ENCODE measurements at regions not wholly inside any gene's neighbourhood (a gene's known extent, or its start where the extent isn't known, plus 50 kb on each side); places are given as distances from the start of the nearest gene placed in this dataset.
A peak's percentile ranks its signal among the peaks of the same experiment; 100 is the strongest.
"Not testable (repeated sequence)": the region's sequence is repeated elsewhere in the genome, so short reads cannot be mapped to it uniquely, and the experiment has no call there.

- DNase-seq (ENCODE audit: low read depth in 2 of 2), result no peak
These were observed 318.9 kb upstream of the DPPA4 start for GRCh38 chr3:109656225-109656624.

DNA sequence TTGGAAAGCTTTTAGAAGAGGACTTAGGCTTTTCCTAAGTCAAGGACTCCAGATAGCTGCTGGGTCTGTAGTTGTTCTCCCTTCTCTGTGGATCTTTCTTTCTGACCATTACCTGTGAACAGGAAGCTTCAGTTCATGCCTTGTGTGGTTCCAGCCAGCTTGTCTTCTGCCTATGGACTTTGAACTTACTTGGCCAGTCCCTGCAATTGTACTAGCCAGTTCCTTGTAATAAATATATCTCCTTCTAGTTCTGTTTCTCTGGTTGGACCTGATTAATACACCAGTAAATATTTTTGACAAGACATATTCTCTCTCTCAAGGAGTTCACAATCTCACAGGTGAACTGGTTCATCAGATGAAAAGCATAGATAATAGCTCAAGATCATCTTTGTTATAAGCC, 341.3 kb upstream of the DPPA4 start:
- DNase-seq (ENCODE audit: low read depth in 2 of 2), result no peak

GRCh38 chr3:109679664-109680063, 342.3 kb upstream of the DPPA4 start:
- no peak for DNase-seq (ENCODE audit: low read depth in 2 of 2)

GRCh38 chr3:109683746-109684145, 346.4 kb upstream of the DPPA4 start:
- DNase-seq (ENCODE audit: low read depth in 2 of 2), result no peak

- DNase-seq (ENCODE audit: low read depth in 2 of 2), result no peak
These were observed 348.0 kb upstream of the DPPA4 start for GRCh38 chr3:109685084-109686079.

DNA sequence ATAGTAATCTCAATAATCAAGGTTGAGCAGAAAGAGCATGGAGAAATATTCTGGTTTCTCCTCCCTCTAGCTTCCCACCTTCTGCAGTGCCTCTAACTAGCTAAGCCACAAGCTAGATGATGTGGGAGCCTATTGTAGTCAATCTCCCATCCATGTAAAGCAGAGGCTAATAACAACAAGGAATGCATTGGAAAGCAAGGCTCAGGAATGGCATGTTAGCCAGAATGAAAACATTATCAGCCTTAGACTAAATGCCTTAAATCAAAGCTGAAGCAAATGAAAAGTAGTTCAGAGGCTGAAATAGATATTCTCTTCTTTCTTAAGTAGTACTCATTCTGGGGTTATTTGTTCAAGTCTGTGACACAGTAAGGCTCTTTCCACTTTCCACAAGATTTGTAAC, 350.3 kb upstream of the DPPA4 start:
- no peak for DNase-seq (ENCODE audit: low read depth in 2 of 2)

GRCh38 chr3:109696932-109697331, 359.6 kb upstream of the DPPA4 start:
- DNase-seq (ENCODE audit: low read depth in 2 of 2), result no peak

- DNase-seq (ENCODE audit: low read depth in 2 of 2), result peak in 1 of 2 donors; percentile 12
These were observed 364.9 kb upstream of the DPPA4 start for GRCh38 chr3:109702252-109702651.

GRCh38 chr3:109702976-109703375, 365.6 kb upstream of the DPPA4 start:
- DNase-seq (ENCODE audit: low read depth in 2 of 2), result no peak

DNA sequence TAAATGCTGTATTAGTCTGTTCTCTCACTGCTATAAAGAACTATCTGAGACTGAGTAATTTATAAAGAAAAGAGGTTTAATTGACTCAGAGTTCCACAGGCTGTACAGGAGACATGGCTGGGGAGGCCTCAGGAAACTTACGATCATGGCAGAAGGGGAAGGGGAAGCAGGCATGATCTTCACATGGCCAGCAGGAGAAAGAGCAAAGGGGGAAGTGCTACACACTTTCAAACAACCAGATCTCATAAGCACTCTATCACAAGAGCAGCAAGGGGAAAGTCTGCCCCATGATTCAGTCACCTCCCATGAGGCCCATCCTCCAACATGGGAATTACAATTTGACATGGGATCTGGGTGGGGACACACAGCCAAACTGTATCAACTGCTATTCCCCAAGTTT, 367.8 kb upstream of the DPPA4 start:
- DNase-seq (ENCODE audit: low read depth in 2 of 2), result not testable (repeated sequence)

DNA sequence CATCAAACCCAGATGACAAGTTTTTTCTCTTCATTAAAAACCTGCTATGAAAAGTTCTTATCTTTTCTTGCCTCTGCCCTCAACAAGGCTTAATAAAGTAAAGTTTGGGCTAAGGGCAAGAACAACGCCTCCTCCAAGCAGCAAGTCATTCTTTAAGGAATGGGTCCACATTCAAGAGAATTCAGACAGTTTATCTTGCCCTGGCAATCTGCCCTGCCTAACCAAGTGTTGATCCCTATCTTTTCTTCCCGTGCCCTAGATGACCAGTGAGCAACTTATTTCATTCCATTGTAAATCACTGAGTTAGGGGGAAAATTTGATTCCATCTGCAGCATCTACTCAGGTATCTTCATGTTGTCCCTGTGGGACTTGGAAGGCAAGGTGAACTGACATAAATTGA, 370.3 kb upstream of the DPPA4 start:
- no peak for DNase-seq (ENCODE audit: low read depth in 2 of 2)

GRCh38 chr3:109713288-109713687, 375.9 kb upstream of the DPPA4 start:
- DNase-seq (ENCODE audit: low read depth in 2 of 2), result no peak

DNA sequence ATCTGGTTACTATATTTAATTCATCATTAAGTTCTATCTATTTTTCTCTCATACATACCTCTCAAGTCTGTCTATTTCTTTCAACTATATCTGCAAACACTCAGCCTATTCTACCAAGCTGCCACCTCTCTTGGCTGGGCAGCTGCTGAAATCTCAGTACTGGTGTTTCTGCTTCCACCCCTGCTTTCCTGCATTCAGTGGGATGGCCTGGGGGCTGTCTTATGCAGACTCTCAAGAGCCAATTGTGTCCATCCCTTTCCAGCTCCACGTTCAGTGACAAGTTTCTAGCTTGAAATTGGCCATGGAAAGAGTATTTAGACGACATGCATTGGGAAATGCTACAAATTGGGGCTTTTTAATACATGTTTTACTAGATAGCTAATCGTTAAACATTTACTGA, 378.4 kb upstream of the DPPA4 start:
- DNase-seq (ENCODE audit: low read depth in 2 of 2), result no peak

- DNase-seq (ENCODE audit: low read depth in 2 of 2), result no peak
These were observed 381.5 kb upstream of the DPPA4 start for GRCh38 chr3:109718850-109719249.

GRCh38 chr3:109728861-109729494, 391.6 kb upstream of the DPPA4 start:
- DNase-seq (ENCODE audit: low read depth in 2 of 2), result no peak

DNA sequence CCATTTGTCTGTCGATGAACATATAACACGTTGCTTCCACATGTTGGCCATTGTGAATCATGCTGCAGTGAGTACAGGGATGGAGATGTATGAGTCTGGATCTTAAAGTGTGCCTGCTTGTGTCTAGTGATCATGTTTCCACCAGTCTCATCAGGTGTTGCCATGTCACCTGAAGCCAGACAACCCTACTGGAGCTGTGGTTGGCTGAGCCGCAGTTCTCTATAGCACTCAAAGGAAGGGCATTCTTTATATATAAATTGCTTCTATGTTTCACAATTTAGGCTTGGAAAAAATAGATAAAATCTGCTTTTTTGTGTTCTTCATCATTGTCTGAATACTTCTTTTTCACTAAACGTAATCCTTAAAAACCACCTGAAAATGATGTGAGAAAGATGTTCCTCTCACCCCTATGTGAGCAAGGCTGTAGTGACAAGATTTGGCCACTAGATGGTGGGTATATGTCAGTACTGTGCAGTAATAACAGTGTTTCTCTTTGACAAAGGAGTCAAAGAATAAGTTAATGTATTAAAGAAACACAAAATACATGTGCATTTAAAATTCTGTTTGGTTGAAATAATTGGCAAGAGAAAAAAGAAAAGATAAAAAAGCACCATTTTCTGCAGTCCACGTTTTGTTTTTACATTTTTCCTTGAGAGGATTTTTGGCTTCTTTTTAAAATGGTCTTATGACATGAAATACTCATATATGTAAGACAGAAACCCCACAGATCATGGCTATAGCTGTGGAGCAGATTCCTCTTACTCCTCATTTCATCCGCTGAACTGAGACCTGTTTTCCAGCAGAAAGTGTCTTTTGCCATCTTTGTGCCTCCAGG, 394.5 kb upstream of the DPPA4 start:
- peak; percentile 37 to 50 for DNase-seq (ENCODE audit: low read depth in 2 of 2)

- no peak for DNase-seq (ENCODE audit: low read depth in 2 of 2)
These were observed 406.6 kb upstream of the DPPA4 start for GRCh38 chr3:109743981-109744380.

DNA sequence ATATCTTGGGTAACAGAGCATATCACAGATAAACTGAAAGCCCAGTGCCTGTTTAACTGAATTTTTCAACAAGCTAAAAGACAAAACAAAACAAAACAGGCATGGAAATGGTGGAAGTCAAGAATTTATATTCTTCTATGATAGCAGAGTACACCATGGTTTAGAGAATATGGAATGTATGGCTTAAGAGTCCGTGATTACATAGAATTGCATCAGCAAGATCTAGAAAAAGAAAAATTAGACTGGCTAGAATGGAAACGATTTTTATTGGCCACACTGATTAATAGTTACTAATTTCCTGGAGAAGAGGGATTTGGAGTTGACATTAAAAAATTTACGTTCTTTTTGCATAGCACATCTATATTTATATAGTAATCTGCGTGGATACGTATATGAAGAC, 435.2 kb upstream of the DPPA4 start:
- DNase-seq (ENCODE audit: low read depth in 2 of 2), result no peak

- DNase-seq (ENCODE audit: low read depth in 2 of 2), result no peak
These were observed 436.8 kb upstream of the DPPA4 start for GRCh38 chr3:109774108-109774507.

DNA sequence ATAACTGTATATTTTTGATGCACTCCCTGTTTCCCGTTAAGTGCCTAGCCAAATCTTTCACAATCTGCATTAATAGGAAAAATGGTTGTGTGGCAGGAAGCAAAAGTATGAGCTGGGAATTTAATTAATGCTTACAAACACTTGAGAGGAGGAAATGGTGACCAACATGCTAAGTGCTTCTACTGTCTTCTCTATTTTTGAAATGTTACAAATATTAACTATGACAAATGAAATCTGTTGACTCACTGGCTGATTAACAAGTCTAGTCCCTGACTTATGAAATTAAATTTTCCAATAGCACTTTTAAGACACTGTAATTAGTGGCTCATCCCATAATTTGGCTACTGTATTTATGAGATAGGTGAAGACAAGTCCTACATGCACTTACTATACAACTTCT, 446.9 kb upstream of the DPPA4 start:
- DNase-seq (ENCODE audit: low read depth in 2 of 2), result no peak

DNA sequence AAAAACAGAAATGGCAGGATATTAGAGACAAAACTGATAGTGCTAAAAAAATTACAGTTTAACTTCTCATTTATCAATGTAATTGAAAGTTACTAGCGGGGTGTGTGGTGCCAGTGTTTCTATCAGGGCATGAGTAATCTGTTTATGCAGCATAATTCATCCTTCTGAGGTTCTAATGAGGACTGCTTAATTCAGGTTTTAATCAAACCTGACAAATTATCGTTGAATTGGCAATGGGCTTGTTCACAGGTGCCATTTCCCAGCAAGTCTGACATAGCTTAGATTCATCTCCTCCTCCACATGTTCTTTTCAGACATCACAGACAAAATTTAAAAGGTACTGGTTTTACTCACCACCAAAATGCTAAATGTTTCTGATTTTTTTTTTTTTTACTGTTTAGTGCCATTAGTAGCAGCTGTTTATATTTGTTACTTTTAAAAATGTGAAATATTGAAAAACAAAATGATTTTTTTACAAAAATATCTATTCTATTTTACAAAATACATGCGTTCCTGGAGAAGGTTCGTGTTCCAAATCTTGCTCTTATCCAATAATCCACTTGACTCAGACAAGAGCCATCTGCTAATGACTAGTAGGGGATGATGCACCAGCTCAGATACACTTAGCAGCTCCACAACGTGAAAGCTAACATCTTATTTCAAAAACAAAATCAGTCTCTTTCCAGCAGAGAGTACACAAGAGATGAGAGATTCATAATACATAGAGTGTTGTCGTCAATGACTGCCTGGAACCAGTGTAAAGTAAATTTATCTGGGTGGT, 447.7 kb upstream of the DPPA4 start:
- DNase-seq (ENCODE audit: low read depth in 2 of 2), result no peak
